Bronchial epithelial cell (primary cell): ENCODE measurements at regions not wholly inside any gene's neighbourhood (a gene's known extent, or its start where the extent isn't known, plus 50 kb on each side); places are given as distances from the start of the nearest gene placed in this dataset.

ENCODE experiments used
- DNase-seq: peaks from one replicate; pipeline ENCODE4 v3.0.0-alpha.2; 2010; ENCODE audit warnings: low read depth
- FAIRE-seq: peaks from 2 replicates; lab custom pipeline; 2011; peaks lifted over from hg19 to GRCh38; lab: Jason Lieb, UNC
- H3K27me3 ChIP-seq: 2 replicates; pipeline ENCODE4 v1.5.1; 2011; ENCODE audit warnings: low read length; ENCODE audit not compliant: control insufficient read depth, insufficient read depth
- H3K36me3 ChIP-seq: 2 replicates; pipeline ENCODE4 v1.5.1; 2011; ENCODE audit warnings: low read length; ENCODE audit not compliant: control insufficient read depth, insufficient read depth
- H3K4me3 ChIP-seq: 2 replicates; pipeline ENCODE4 v1.5.1; 2011; ENCODE audit warnings: mild to moderate bottlenecking, low read depth, low read length, control low read depth
- CTCF ChIP-seq: IDR thresholded peaks from 2 replicates; pipeline ENCODE4 v1.5.1; 2011; ENCODE audit warnings: mild to moderate bottlenecking, moderate library complexity, low read length, control low read depth, inconsistent platforms; ENCODE audit not compliant: insufficient read depth, severe bottlenecking

GRCh38 chr1:208866386-208866955 is 622.3 kb upstream of the PLXNA2 start:
- no peak for DNase-seq
- TF ChIP-seq CTCF, result no peak
- no peak for FAIRE-seq
- Histone ChIP-seq H3K36me3 (no peaks in the 10 kb centered on the region), H3K4me3 (no peak overlapping the region), H3K27me3 (no peaks in the 10 kb centered on the region)

GRCh38 chr1:208868554-208868953 is 624.4 kb upstream of the PLXNA2 start:
- Histone ChIP-seq H3K4me3 (no peak overlapping the region), H3K27me3 (no peaks in the 10 kb centered on the region), H3K36me3 (no peaks in the 10 kb centered on the region)
- DNase-seq (peak; percentile 7), FAIRE-seq (no peak)
- no peak for TF ChIP-seq CTCF

GRCh38 chr1:208874915-208875314 is 630.7 kb upstream of the PLXNA2 start:
- TF ChIP-seq CTCF, result no peak
- no peaks in the 10 kb centered on the region for H3K36me3 ChIP-seq
- no peak overlapping the region for H3K4me3 ChIP-seq
- H3K27me3 ChIP-seq, result no peaks in the 10 kb centered on the region
- FAIRE-seq, result no peak
- DNase-seq, result no peak

GRCh38 chr1:208879022-208879421 is 634.8 kb upstream of the PLXNA2 start:
- Histone ChIP-seq H3K4me3 (no peak overlapping the region), H3K36me3 (no peaks in the 10 kb centered on the region), H3K27me3 (no peaks in the 10 kb centered on the region)
- FAIRE-seq (no peak), DNase-seq (no peak)
- no peak for TF ChIP-seq CTCF

- Histone ChIP-seq H3K4me3 (no peak overlapping the region), H3K27me3 (no peaks in the 10 kb centered on the region), H3K36me3 (no peaks in the 10 kb centered on the region)
- FAIRE-seq (no peak), DNase-seq (no peak)
- TF ChIP-seq CTCF, result no peak
These were observed 636.4 kb upstream of the PLXNA2 start for GRCh38 chr1:208880433-208881100.
